H1 (cell line): ENCODE measurements at regions not wholly inside any gene's neighbourhood (a gene's known extent, or its start where the extent isn't known, plus 50 kb on each side); places are given as distances from the start of the nearest gene placed in this dataset.

Experiments
- CTCF ChIA-PET: fragments of 300-600 bp; sonication (Branson Sonifier 250); formaldehyde crosslinking; loops from one replicate; lab custom pipeline; 2021; ENCODE audit not compliant: partially characterized antibody; lab: Charles Lee
- POLR2A ChIA-PET: fragments of 300-600 bp; sonication (Branson Sonifier 250); formaldehyde crosslinking; loops from one replicate; lab custom pipeline; 2021; ENCODE audit warnings: inconsistent platforms; ENCODE audit not compliant: partially characterized antibody; lab: Charles Lee
- DNase-seq, 2 experiments: peaks; one replicate each; pipeline versions ENCODE4 v3.0.0 to v3.0.0-alpha.2; 2010 to 2022; ENCODE audit warnings: low spot score in 2 of 2, low read depth in 1 of 2, mixed read lengths in 1 of 2
- FAIRE-seq: peaks from 2 replicates; lab custom pipeline; 2011; peaks lifted over from hg19 to GRCh38; lab: Jason Lieb, UNC
- H2AFZ ChIP-seq: 2 replicates; pipeline ENCODE4 v1.8.1; 2012; ENCODE audit warnings: low read length, inconsistent platforms
- H2AK5ac ChIP-seq: 2 replicates; pipeline ENCODE4 v1.6.1; 2013; ENCODE audit warnings: low read depth, low read length
- H2BK120ac ChIP-seq: replicated peaks from 2 replicates; pipeline ENCODE3; 2013; ENCODE audit warnings: low read depth, low read length, inconsistent platforms
- H2BK12ac ChIP-seq: 2 replicates; pipeline ENCODE4 v1.6.1; 2013; ENCODE audit warnings: low read depth, low read length
- H2BK15ac ChIP-seq: 2 replicates; pipeline ENCODE4 v1.6.1; 2013; ENCODE audit warnings: low read length
- H2BK20ac ChIP-seq: 2 replicates; pipeline ENCODE4 v1.6.1; 2013; ENCODE audit warnings: low read length
- H2BK5ac ChIP-seq: 2 replicates; pipeline ENCODE4 v1.6.1; 2013; ENCODE audit warnings: low read depth, low read length
- H3K14ac ChIP-seq: 2 replicates; pipeline ENCODE4 v1.6.1; 2013; ENCODE audit warnings: inconsistent platforms; ENCODE audit not compliant: insufficient read length
- H3K18ac ChIP-seq: 2 replicates; pipeline ENCODE4 v1.6.1; 2013; ENCODE audit warnings: low read length; ENCODE audit errors: extremely low read depth
- H3K23ac ChIP-seq: 2 replicates; pipeline ENCODE4 v1.6.1; 2013; ENCODE audit warnings: inconsistent platforms; ENCODE audit not compliant: insufficient read length
- H3K23me2 ChIP-seq: 2 replicates; pipeline ENCODE4 v1.6.1; 2013; ENCODE audit warnings: low read depth, low read length
- H3K27ac ChIP-seq: 2 replicates; pipeline ENCODE4 v1.6.1; 2011; ENCODE audit warnings: low read depth, low read length, inconsistent platforms
- H3K27me3 ChIP-seq, 4 experiments: replicated peaks in 1 of 4; 1 replicate in 1 of 4; 2 replicates in 3 of 4; pipeline versions ENCODE4 v1.6.1 to v1.8.1; 2011 to 2013; ENCODE audit warnings: low read length in 3 of 4, mild to moderate bottlenecking in 3 of 4, inconsistent platforms in 2 of 4, mixed read lengths in 2 of 4, moderate library complexity in 1 of 4; ENCODE audit not compliant: control insufficient read depth in 3 of 4, insufficient read depth in 3 of 4; ENCODE audit errors: extremely low read depth in 1 of 4
- H3K36me3 ChIP-seq, 4 experiments: 2 replicates each; pipeline versions ENCODE4 v1.6.1 to v1.8.1; 2011 to 2013; ENCODE audit warnings: mild to moderate bottlenecking in 4 of 4, low read length in 3 of 4, moderate library complexity in 2 of 4, control low read depth in 1 of 4, inconsistent platforms in 1 of 4; ENCODE audit not compliant: insufficient read depth in 4 of 4, control insufficient read depth in 2 of 4
- H3K4ac ChIP-seq: replicated peaks from 2 replicates; pipeline ENCODE3; 2013; ENCODE audit warnings: low read length, low read depth, mixed read lengths, inconsistent platforms; ENCODE audit not compliant: insufficient read length
- H3K4me1 ChIP-seq, 4 experiments: replicated peaks in 1 of 4; 1 replicate in 1 of 4; 2 replicates in 3 of 4; pipeline versions ENCODE4 v1.6.1 to v1.8.1; 2011 to 2013; ENCODE audit warnings: low read length in 3 of 4, inconsistent platforms in 2 of 4, mixed read lengths in 1 of 4; ENCODE audit not compliant: insufficient read depth in 4 of 4, control insufficient read depth in 3 of 4
- H3K4me2 ChIP-seq, 2 experiments: 2 replicates each; pipeline versions ENCODE4 v1.6.1 to v1.8.1; 2011 to 2013; ENCODE audit warnings: low read depth in 2 of 2, low read length in 2 of 2, control low read depth in 1 of 2, inconsistent platforms in 1 of 2, mild to moderate bottlenecking in 1 of 2; ENCODE audit not compliant: insufficient read depth in 1 of 2
- H3K4me3 ChIP-seq, 4 experiments: fragments of 200-600, 300-600 bp in 1 of 4; sonication (generic), shearing (Covaris generic), sonication (Bioruptor Twin) in 1 of 4; 2 replicates each; pipeline versions ENCODE4 v1.5.1 to v1.8.1; 2011 to 2016; ENCODE audit warnings: low read length in 4 of 4, low read depth in 3 of 4, control low read depth in 2 of 4, inconsistent platforms in 2 of 4, mild to moderate bottlenecking in 2 of 4, mixed read lengths in 1 of 4, moderate library complexity in 1 of 4; ENCODE audit not compliant: insufficient read depth in 2 of 4; ENCODE audit errors: extremely low read depth in 1 of 4
- H3K56ac ChIP-seq: replicated peaks from 2 replicates; pipeline ENCODE3; 2013; ENCODE audit warnings: low read depth, mild to moderate bottlenecking, mixed read lengths, low read length, inconsistent platforms; ENCODE audit not compliant: insufficient read length
- H3K79me1 ChIP-seq: 2 replicates; pipeline ENCODE4 v1.6.1; 2013; ENCODE audit warnings: low read depth, low read length, control low read depth
- H3K79me2 ChIP-seq, 2 experiments: 2 replicates each; pipeline versions ENCODE4 v1.6.1 to v1.8.1; 2012 to 2013; ENCODE audit warnings: low read length in 2 of 2, mild to moderate bottlenecking in 2 of 2, inconsistent platforms in 1 of 2; ENCODE audit not compliant: insufficient read depth in 2 of 2, control insufficient read depth in 1 of 2
- H3K9ac ChIP-seq, 4 experiments: replicated peaks in 1 of 4; 1 replicate in 1 of 4; 2 replicates in 3 of 4; pipeline versions ENCODE4 v1.6.1 to v1.8.1; 2011 to 2013; ENCODE audit warnings: low read depth in 3 of 4, low read length in 3 of 4, control low read depth in 2 of 4, mild to moderate bottlenecking in 2 of 4, moderate library complexity in 2 of 4, inconsistent platforms in 1 of 4; ENCODE audit errors: extremely low read depth in 1 of 4
- H3K9me3 ChIP-seq, 2 experiments: 2 replicates each; pipeline versions ENCODE4 v1.6.1 to v1.8.1; 2012 to 2013; ENCODE audit warnings: mild to moderate bottlenecking in 2 of 2, moderate library complexity in 2 of 2, control low read depth in 1 of 2, inconsistent platforms in 1 of 2, low read depth in 1 of 2, low read length in 1 of 2, mixed read lengths in 1 of 2; ENCODE audit not compliant: insufficient read depth in 2 of 2
- H4K20me1 ChIP-seq, 2 experiments: replicated peaks in 1 of 2; 2 replicates each; pipeline versions ENCODE3 to v1.8.1; 2011 to 2013; ENCODE audit warnings: inconsistent platforms in 2 of 2, low read length in 2 of 2, mild to moderate bottlenecking in 1 of 2; ENCODE audit not compliant: insufficient read depth in 2 of 2, control insufficient read depth in 1 of 2
- H4K5ac ChIP-seq: 2 replicates; pipeline ENCODE4 v1.6.1; 2013; ENCODE audit warnings: low read length, low read depth, mixed read lengths, inconsistent platforms; ENCODE audit not compliant: insufficient read length
- H4K8ac ChIP-seq: 2 replicates; pipeline ENCODE4 v1.8.0; 2013; ENCODE audit warnings: mild to moderate bottlenecking, moderate library complexity, low read length, inconsistent platforms; ENCODE audit not compliant: insufficient read depth; ENCODE audit errors: extremely low read depth
- H4K91ac ChIP-seq: replicated peaks from 2 replicates; pipeline ENCODE3; 2013; ENCODE audit warnings: low read length, mixed read lengths, inconsistent platforms; ENCODE audit not compliant: insufficient read length
- BACH1 ChIP-seq: IDR thresholded peaks from 2 replicates; pipeline ENCODE4 v1.6.1; 2012; ENCODE audit warnings: low read length, improper control_type of control experiment
- EZH2 ChIP-seq: fragments of 200-600 bp; sonication (generic); IDR thresholded peaks from 2 replicates; pipeline ENCODE4 v1.7.1; 2012; ENCODE audit warnings: low read depth, mild to moderate bottlenecking, moderate library complexity, low read length, inconsistent platforms; ENCODE audit not compliant: severe bottlenecking
- JUN ChIP-seq: IDR thresholded peaks from 2 replicates; pipeline ENCODE4 v1.6.1; 2011; ENCODE audit warnings: low read depth, mild to moderate bottlenecking, improper control_type of control experiment, low read length
- KDM4A ChIP-seq: IDR thresholded peaks from one replicate; pipeline ENCODE4 v1.7.1; 2012; ENCODE audit warnings: low read depth, mild to moderate bottlenecking, moderate library complexity, low read length, inconsistent platforms; ENCODE audit not compliant: severe bottlenecking
- PHF8 ChIP-seq: fragments of 200-600 bp; sonication (generic); conservative IDR thresholded peaks from 2 replicates; pipeline ENCODE4 v1.7.1; 2012; ENCODE audit warnings: low read depth, mild to moderate bottlenecking, inconsistent platforms, low read length, moderate library complexity
- POLR2A ChIP-seq, 2 experiments: IDR thresholded peaks; 1 replicate in 1 of 2; 2 replicates in 1 of 2; pipeline ENCODE4 v1.6.1; 2011; ENCODE audit warnings: low read depth in 2 of 2, low read length in 2 of 2, mild to moderate bottlenecking in 2 of 2; ENCODE audit errors: control extremely low read depth in 1 of 2
- POLR2AphosphoS5 ChIP-seq: IDR thresholded peaks from 2 replicates; pipeline ENCODE4 v1.6.1; 2011; ENCODE audit warnings: low read depth, low read length
- RFX5 ChIP-seq: IDR thresholded peaks from 2 replicates; pipeline ENCODE4 v1.6.1; 2011; ENCODE audit warnings: low read depth, low read length, improper control_type of control experiment, borderline replicate concordance
- RXRA ChIP-seq: IDR thresholded peaks from 2 replicates; pipeline ENCODE4 v1.6.1; 2011; ENCODE audit warnings: low read depth, mild to moderate bottlenecking, low read length, moderate library complexity; ENCODE audit not compliant: insufficient read depth
- SIN3A ChIP-seq, 2 experiments: IDR thresholded peaks in 1 of 2; conservative IDR thresholded peaks in 1 of 2; 2 replicates each; pipeline ENCODE4 v1.6.1; 2011 to 2012; ENCODE audit warnings: low read length in 2 of 2, improper control_type of control experiment in 1 of 2, low read depth in 1 of 2, mild to moderate bottlenecking in 1 of 2
- SIX5 ChIP-seq: IDR thresholded peaks from 2 replicates; pipeline ENCODE4 v1.6.1; 2011; ENCODE audit warnings: mild to moderate bottlenecking, low read depth, low read length
- SP2 ChIP-seq: IDR thresholded peaks from 2 replicates; pipeline ENCODE4 v1.6.1; 2012; ENCODE audit warnings: mild to moderate bottlenecking, low read length, inconsistent platforms
- SP4 ChIP-seq: IDR thresholded peaks from 2 replicates; pipeline ENCODE4 v1.6.1; 2012; ENCODE audit warnings: low read length, inconsistent platforms
- SRF ChIP-seq: IDR thresholded peaks from 2 replicates; pipeline ENCODE4 v1.6.1; 2011; ENCODE audit warnings: mild to moderate bottlenecking, low read depth, low read length, moderate library complexity
- SUZ12 ChIP-seq: fragments of 200-600 bp; sonication (generic); IDR thresholded peaks from 2 replicates; pipeline ENCODE4 v1.6.1; 2012; ENCODE audit warnings: mild to moderate bottlenecking, inconsistent platforms, low read length, moderate library complexity, mixed read lengths
- WGBS, 2 experiments: shearing (Covaris generic) in 1 of 2; methylation state at CpG; one replicate each; pipeline versions ENCODE4 v1.1.6 to v1.1.7; 2013 to 2015; ENCODE audit warnings: low lambda C conversion rate in 2 of 2, mixed read lengths in 2 of 2, inconsistent platforms in 1 of 2, low coverage in 1 of 2, missing lambda C conversion rate in 1 of 2; ENCODE audit not compliant: insufficient replicate concordance in 2 of 2, insufficient coverage in 1 of 2, insufficient read length in 1 of 2; ENCODE audit errors: extremely low coverage in 1 of 2, missing lambda C conversion rate in 1 of 2; 5-methylcytosine and 5-hydroxymethylcytosine counted together
- TF ChIP-seq, protein P1 (sequence below): IDR thresholded peaks from 2 replicates; pipeline ENCODE4 v1.6.1; 2012; ENCODE audit warnings: inconsistent platforms

DNA sequence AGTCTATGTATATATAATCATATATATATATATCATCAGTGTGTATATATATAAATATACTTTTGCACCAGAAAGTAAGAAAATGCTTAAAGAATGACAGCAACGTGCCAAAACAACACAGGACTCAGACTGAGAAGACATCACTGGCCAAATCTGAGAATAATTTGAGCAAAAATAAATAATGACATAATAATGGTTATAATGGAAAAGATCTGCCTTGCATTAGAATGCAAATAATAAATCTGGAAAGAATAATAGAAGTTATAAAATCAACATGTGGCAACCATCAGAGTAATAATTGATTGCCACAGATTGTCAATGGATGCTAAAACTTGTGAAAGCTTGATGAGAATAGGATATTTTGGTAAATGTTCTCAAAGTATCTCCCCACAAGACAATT lies 61.5 kb upstream of the PLEKHG7 start:
- FAIRE-seq (no peak), DNase-seq (no peak)
- CTCF ChIA-PET = interaction anchor here (0.6 kb wide), 1 partner anchor 33 kb away, joined by 3 read pairs; no protein-coding TSS in a partner anchor
- TF ChIP-seq POLR2A (IDR thresholded peaks at IDR 0.05; ENCODE audit: control extremely low read depth in 1 of 2, low read depth in 2 of 2, low read length in 2 of 2) (no peak), BACH1 (no peak), SRF (no peak), SIN3A (conservative IDR thresholded peaks at IDR 0.05 in 1 of 2, IDR thresholded peaks at IDR 0.05 in 1 of 2; ENCODE audit: low read depth in 1 of 2, low read length in 2 of 2) (no peak), KDM4A (no peak), SIX5 (no peak), PHF8 (no peak), JUN (no peak), SP2 (no peak), SP4 (no peak), RFX5 (no peak), POLR2AphosphoS5 (no peak), EZH2 (no peak), RXRA (no peak), SUZ12 (no peak)
- TF ChIP-seq, protein P1, sequence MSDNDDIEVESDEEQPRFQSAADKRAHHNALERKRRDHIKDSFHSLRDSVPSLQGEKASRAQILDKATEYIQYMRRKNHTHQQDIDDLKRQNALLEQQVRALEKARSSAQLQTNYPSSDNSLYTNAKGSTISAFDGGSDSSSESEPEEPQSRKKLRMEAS = no peak

More for the DNA sequence above, 61.5 kb upstream of the PLEKHG7 start:
- no peak overlapping the region for H2BK5ac ChIP-seq
- H3K79me2 ChIP-seq = no peaks in the 10 kb centered on the region
- H3K36me3 ChIP-seq = no peaks in the 10 kb centered on the region
- H2BK15ac ChIP-seq = no peak overlapping the region
- no peak overlapping the region for H2AK5ac ChIP-seq
- H3K4me1 ChIP-seq = no peaks in the 10 kb centered on the region
- H4K20me1 ChIP-seq = no peaks in the 10 kb centered on the region
- no peak overlapping the region for H3K4me2 ChIP-seq
- H3K56ac ChIP-seq = no peak overlapping the region
- H3K14ac ChIP-seq = no peak overlapping the region
- POLR2A ChIA-PET = no interaction called here
- no peak overlapping the region for H4K5ac ChIP-seq
- 0% methylated on average over 1 of the region's 1 CpG; no CpG with 5 or more reads in 1 of the 2 experiments for WGBS, 2 experiments
- no peak overlapping the region for H3K23ac ChIP-seq
- no peak overlapping the region for H2BK12ac ChIP-seq
- no peak overlapping the region for H4K8ac ChIP-seq
- H2BK20ac ChIP-seq = no peak overlapping the region
- H3K27me3 ChIP-seq = no peaks in the 10 kb centered on the region
- no peaks in the 10 kb centered on the region for H3K9me3 ChIP-seq
- H3K23me2 ChIP-seq = no peaks in the 10 kb centered on the region
- no peaks in the 10 kb centered on the region for H3K79me1 ChIP-seq
- no peak overlapping the region for H3K9ac ChIP-seq
- H2AFZ ChIP-seq = no peak overlapping the region
- H3K4ac ChIP-seq = no peak overlapping the region
- H3K18ac ChIP-seq = no peak overlapping the region
- H4K91ac ChIP-seq = no peak overlapping the region
- H3K4me3 ChIP-seq = no peak overlapping the region
- H3K27ac ChIP-seq = no peak overlapping the region
- no peak overlapping the region for H2BK120ac ChIP-seq
